ENCODE measurements at regions not wholly inside any gene's neighbourhood (a gene's known extent, or its start where the extent isn't known, plus 50 kb on each side); places are given as distances from the start of the nearest gene placed in this dataset.
"Not testable (repeated sequence)": the region's sequence is repeated elsewhere in the genome, so short reads cannot be mapped to it uniquely, and the experiment has no call there.

DNA sequence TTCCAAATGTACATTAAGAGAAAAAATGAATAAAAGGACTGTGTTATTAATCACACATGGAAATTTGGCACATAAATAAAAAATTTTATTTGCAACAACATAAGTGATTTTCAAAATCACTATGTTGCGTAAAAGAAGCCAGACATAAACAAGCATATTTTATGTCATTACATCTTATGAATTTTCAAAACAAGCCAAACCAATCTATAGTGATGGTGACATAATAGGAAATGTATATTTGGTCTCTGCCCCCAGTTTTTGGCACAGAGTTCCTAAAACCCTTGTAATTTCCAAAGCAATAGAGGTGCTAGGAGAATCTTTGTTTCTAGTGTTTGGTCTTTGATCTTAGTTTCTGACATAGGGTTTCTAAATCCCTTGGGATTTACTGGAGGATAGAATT lies 543.3 kb downstream of the ZBBX start:
- H3F3A ChIP-seq (ENCODE audit: control insufficient read depth, insufficient read depth) = no peaks in the 10 kb centered on the region
- TF ChIP-seq, protein P1, sequence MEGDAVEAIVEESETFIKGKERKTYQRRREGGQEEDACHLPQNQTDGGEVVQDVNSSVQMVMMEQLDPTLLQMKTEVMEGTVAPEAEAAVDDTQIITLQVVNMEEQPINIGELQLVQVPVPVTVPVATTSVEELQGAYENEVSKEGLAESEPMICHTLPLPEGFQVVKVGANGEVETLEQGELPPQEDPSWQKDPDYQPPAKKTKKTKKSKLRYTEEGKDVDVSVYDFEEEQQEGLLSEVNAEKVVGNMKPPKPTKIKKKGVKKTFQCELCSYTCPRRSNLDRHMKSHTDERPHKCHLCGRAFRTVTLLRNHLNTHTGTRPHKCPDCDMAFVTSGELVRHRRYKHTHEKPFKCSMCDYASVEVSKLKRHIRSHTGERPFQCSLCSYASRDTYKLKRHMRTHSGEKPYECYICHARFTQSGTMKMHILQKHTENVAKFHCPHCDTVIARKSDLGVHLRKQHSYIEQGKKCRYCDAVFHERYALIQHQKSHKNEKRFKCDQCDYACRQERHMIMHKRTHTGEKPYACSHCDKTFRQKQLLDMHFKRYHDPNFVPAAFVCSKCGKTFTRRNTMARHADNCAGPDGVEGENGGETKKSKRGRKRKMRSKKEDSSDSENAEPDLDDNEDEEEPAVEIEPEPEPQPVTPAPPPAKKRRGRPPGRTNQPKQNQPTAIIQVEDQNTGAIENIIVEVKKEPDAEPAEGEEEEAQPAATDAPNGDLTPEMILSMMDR (IDR thresholded peaks at IDR 0.05; ENCODE audit: low read depth, low read length, poor library complexity, severe bottlenecking) = no peak
- TF ChIP-seq EZH2phosphoT487 (IDR thresholded peaks at IDR 0.05; ENCODE audit: borderline replicate concordance, low read length) = no peak
- H3K27me3 ChIP-seq (ENCODE audit: control insufficient read depth, low read length) = no peaks in the 10 kb centered on the region
- no peaks in the 10 kb centered on the region for H3K9me3 ChIP-seq (ENCODE audit: control insufficient read depth, insufficient read depth, low read length)
- H3K36me3 ChIP-seq (ENCODE audit: control insufficient read depth, low read length) = no peaks in the 10 kb centered on the region
- no peak overlapping the region for H3K27ac ChIP-seq (ENCODE audit: low read depth, low read length)
- no peaks in the 10 kb centered on the region for H3K4me1 ChIP-seq (ENCODE audit: control insufficient read depth, low read length)
- H3K9me2 ChIP-seq (replicated peaks; ENCODE audit: control insufficient read depth, low read length) = no peaks in the 10 kb centered on the region
- H3K4me3 ChIP-seq (ENCODE audit: low read length) = no peak overlapping the region
- H3K79me2 ChIP-seq (ENCODE audit: control insufficient read depth, low read length) = no peaks in the 10 kb centered on the region
- no peaks in the 10 kb centered on the region for H4K20me1 ChIP-seq (ENCODE audit: control insufficient read depth, insufficient read depth, low read depth, low read length)
- no peak overlapping the region for H3K4me2 ChIP-seq (ENCODE audit: low read length)

DNA sequence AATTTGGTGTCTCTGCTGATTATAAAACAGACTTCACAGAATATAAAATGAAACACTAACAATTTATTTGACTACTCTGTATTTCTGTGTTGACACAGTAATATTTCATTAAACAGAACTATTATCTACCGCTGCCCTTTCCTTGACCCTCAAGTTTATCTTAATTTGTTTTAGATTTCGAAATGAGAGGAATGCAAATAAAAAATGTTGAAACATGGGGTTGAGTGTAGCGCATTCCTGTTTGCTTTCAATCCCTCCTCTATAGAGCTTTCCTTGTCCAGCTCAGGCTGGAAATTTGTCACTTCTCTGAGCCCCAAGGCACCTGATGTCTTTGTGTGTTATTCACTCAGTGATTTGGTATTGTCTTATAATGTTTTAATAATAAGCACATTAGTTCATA lies 550.2 kb downstream of the ZBBX start:
- no peaks in the 10 kb centered on the region for H4K20me1 ChIP-seq (ENCODE audit: control insufficient read depth, insufficient read depth, low read depth, low read length)
- no peaks in the 10 kb centered on the region for H3K9me2 ChIP-seq (replicated peaks; ENCODE audit: control insufficient read depth, low read length)
- no peaks in the 10 kb centered on the region for H3K79me2 ChIP-seq (ENCODE audit: control insufficient read depth, low read length)
- H3K4me2 ChIP-seq (ENCODE audit: low read length) = no peak overlapping the region
- no peaks in the 10 kb centered on the region for H3K9me3 ChIP-seq (ENCODE audit: control insufficient read depth, insufficient read depth, low read length)
- TF ChIP-seq, protein P1 (IDR thresholded peaks at IDR 0.05; ENCODE audit: low read depth, low read length, poor library complexity, severe bottlenecking) = no peak
- no peak for TF ChIP-seq EZH2phosphoT487 (IDR thresholded peaks at IDR 0.05; ENCODE audit: borderline replicate concordance, low read length)
- no peaks in the 10 kb centered on the region for H3K36me3 ChIP-seq (ENCODE audit: control insufficient read depth, low read length)
- H3K4me1 ChIP-seq (ENCODE audit: control insufficient read depth, low read length) = no peaks in the 10 kb centered on the region
- no peaks in the 10 kb centered on the region for H3F3A ChIP-seq (ENCODE audit: control insufficient read depth, insufficient read depth)
- H3K27me3 ChIP-seq (ENCODE audit: control insufficient read depth, low read length) = no peaks in the 10 kb centered on the region
- no peak overlapping the region for H3K27ac ChIP-seq (ENCODE audit: low read depth, low read length)
- no peak overlapping the region for H3K4me3 ChIP-seq (ENCODE audit: low read length)

DNA sequence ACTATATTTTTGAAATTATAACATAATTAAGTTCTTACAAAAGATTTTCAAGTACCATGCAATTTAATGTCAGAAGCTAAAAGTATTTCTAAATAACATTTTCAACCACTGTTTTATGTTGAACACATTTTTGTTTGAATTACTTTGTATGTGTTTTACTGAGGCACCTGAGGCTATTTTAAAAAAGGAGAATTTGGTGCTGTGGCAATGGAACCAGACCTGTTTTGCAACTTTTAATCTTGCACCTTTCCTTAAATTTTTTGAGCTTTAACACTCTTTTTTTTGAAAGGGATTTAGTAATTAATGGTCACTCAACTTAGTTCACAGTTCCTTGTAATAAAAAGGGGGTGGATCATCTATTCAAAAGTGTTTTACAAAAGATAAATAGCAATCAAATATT lies 561.6 kb downstream of the ZBBX start:
- no peaks in the 10 kb centered on the region for H3F3A ChIP-seq (ENCODE audit: control insufficient read depth, insufficient read depth)
- no peaks in the 10 kb centered on the region for H3K36me3 ChIP-seq (ENCODE audit: control insufficient read depth, low read length)
- no peaks in the 10 kb centered on the region for H3K4me1 ChIP-seq (ENCODE audit: control insufficient read depth, low read length)
- H3K79me2 ChIP-seq (ENCODE audit: control insufficient read depth, low read length) = no peaks in the 10 kb centered on the region
- no peak overlapping the region for H3K4me3 ChIP-seq (ENCODE audit: low read length)
- H3K9me2 ChIP-seq (replicated peaks; ENCODE audit: control insufficient read depth, low read length) = no peaks in the 10 kb centered on the region
- H4K20me1 ChIP-seq (ENCODE audit: control insufficient read depth, insufficient read depth, low read depth, low read length) = no peaks in the 10 kb centered on the region
- no peak overlapping the region for H3K4me2 ChIP-seq (ENCODE audit: low read length)
- no peaks in the 10 kb centered on the region for H3K9me3 ChIP-seq (ENCODE audit: control insufficient read depth, insufficient read depth, low read length)
- H3K27ac ChIP-seq (ENCODE audit: low read depth, low read length) = no peak overlapping the region
- TF ChIP-seq EZH2phosphoT487 (IDR thresholded peaks at IDR 0.05; ENCODE audit: borderline replicate concordance, low read length) = no peak
- TF ChIP-seq, protein P1 (IDR thresholded peaks at IDR 0.05; ENCODE audit: low read depth, low read length, poor library complexity, severe bottlenecking) = no peak
- no peaks in the 10 kb centered on the region for H3K27me3 ChIP-seq (ENCODE audit: control insufficient read depth, low read length)

DNA sequence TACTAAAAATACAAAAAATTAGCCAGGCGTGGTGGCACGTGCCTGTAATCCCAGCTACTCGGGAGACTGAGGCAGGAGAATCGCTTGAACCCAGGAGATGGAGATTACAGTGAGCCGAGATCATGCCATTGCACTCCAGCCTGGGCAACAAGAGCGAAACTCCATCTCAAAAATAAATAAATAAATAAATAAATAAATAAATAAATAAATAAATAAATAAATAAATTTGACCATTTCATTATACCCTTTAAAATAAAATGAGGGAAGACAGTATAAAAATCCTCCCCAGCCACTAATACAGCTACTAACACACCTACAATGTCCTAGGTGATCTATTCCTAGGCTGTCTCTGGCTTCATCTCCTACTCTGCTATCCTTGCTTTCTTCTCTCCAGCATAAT lies 562.8 kb downstream of the ZBBX start:
- not testable (repeated sequence) for H3K79me2 ChIP-seq (ENCODE audit: control insufficient read depth, low read length); H3K27ac ChIP-seq (ENCODE audit: low read depth, low read length); H3K9me2 ChIP-seq (replicated peaks; ENCODE audit: control insufficient read depth, low read length); H3K9me3 ChIP-seq (ENCODE audit: control insufficient read depth, insufficient read depth, low read length); H3K4me1 ChIP-seq (ENCODE audit: control insufficient read depth, low read length); H3K4me2 ChIP-seq (ENCODE audit: low read length); H3K4me3 ChIP-seq (ENCODE audit: low read length); H4K20me1 ChIP-seq (ENCODE audit: control insufficient read depth, insufficient read depth, low read depth, low read length); H3F3A ChIP-seq (ENCODE audit: control insufficient read depth, insufficient read depth); H3K36me3 ChIP-seq (ENCODE audit: control insufficient read depth, low read length); H3K27me3 ChIP-seq (ENCODE audit: control insufficient read depth, low read length)
